Frontal cortex (tissue), 3 donors: ENCODE measurements at regions not wholly inside any gene's neighbourhood (a gene's known extent, or its start where the extent isn't known, plus 50 kb on each side); places are given as distances from the start of the nearest gene placed in this dataset.
"Not testable (repeated sequence)": the region's sequence is repeated elsewhere in the genome, so short reads cannot be mapped to it uniquely, and the experiment has no call there.

Experiments used
- DNase-seq, 2 donors: peaks; one replicate each; pipeline ENCODE4 v3.0.0; 2012; ENCODE audit warnings: low spot score in 2 of 2
- FAIRE-seq: peaks from 2 replicates; lab custom pipeline; 2012; peaks lifted over from hg19 to GRCh38; lab: Jason Lieb, UNC
- donor health status: control.
- donor health status: control.
- donor health status: control.

DNA sequence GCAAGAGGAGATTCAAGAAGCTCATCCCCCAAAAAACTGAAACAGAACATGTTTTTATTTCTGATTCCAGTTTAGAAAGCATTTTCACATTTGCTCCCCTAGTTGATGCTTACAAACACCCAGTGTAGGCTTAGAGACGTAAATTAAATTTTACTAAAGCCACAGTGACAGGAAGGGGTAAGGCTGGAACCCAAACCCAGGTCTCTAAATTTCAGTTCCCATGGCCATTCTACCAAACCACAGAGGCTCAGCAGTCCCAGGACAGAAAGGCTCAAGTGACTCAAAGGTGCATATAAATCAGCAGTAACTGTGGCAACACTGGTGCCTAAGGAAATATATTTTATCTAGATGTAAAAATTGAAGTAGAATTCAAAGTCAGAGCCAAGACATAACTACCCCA is 128.7 kb downstream of the CEP120 start:
- FAIRE-seq (no peak), DNase-seq (no peak)

- FAIRE-seq (no peak), DNase-seq (no peak)
Measured at GRCh38 chr5:123289210-123289609, 134.0 kb downstream of the CEP120 start.

- no peak for DNase-seq
- peak; percentile 80 for FAIRE-seq
Measured at GRCh38 chr5:123287881-123288280, 135.3 kb downstream of the CEP120 start.

DNA sequence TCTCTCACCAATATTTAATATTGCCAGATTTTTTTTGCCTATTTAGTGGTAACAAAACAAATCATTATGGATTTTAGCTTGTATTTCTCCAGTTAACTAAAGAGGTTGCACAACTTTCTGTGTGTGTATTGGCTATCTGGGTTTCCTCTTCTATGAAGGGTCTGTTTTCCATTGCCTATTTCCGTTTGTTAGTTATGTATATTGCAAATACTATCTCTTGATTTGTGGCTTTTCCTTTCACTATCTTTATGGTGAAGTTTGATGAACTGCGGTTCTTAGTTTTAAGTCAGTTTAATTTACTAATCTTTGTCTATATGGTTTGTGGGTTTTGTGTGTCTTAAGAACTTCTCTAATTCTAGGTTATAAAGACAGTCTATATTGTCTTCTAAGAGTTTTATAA is 136.3 kb downstream of the CEP120 start:
- FAIRE-seq (no peak), DNase-seq (no peak)

DNA sequence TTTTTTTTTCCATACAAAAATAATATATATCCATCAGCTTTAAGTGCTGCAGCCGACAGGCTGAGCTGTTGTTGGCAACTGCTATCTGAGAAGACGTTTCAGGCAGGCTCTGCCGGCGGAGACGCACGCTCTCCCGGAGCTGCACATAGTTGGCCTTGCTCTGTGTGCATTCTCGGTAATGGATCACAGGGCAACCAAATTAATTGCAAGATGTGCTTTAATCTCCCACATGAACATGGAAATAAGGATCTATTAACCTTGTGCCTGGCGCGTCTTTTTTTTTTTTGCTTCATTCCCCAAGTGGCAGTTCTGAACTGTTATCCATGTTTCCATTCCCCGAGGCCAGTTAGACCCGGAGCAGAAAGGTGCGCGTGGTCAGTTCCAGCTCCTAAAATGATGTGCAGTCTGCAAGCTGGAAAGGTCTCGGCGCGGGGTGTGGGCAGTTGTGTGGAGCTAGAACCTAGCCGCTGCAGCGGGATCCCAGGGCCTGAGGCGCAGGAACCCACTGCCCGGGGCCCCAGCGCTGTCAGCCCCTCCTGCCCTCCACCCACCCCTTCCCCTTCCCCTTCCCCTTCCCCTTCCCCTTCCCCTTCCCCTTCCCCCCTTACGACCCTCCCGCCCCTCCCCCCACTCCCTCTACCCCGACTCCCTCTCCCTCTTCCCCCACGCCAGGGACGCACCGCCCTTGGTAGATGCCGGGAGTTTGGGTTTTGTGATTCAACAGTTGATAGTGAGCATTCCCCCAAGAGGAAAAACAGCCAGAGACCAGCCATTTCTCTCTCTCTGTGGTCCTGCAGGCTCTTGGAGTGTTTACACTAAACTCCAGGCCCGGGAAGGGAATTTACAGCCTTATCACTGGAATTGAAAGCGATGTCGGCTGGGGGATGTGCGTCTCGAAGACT is 137.8 kb downstream of the CEP120 start:
- FAIRE-seq (no peak), DNase-seq (no peak)

GRCh38 chr5:123283499-123283898 is 139.7 kb downstream of the CEP120 start:
- no peak for DNase-seq
- FAIRE-seq = no peak

DNA sequence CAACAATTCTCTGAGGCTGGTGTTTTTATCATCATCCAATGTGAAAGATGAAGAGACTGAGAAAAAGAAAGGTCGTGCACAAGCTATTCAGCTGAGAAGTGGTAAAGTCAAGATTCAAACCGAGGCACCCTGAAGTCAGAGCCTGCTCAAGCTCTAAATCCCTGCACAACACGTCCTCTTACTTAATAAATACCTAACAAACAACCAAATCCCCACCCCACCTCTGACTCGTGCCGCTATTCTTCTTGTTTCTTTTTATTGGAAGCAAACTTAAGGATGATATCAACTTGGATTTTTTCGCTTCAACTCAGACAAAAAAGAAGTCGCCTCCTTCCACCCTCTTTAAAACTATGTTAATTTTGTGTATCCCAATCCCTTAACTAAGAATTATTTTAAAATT is 140.2 kb downstream of the CEP120 start:
- DNase-seq (no peak), FAIRE-seq (no peak)

DNA sequence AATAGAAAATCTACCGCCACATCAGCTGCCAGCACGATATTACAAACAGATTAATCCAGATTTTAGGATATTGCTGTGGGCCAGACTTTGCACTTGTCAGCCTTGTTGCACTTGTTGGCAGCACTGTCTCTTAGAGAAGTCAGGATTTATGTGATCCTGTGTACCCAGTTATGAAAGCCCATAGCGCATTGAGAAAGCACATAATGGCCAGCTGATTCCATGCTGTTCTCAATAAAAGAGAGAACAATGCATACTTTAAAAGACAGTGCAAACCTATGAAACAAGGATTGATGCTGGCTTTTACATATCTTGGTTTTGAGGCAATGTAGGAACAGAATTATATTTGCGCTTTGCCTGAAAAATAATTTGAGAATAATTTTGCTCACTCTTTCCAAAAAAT is 140.8 kb downstream of the CEP120 start:
- DNase-seq (no peak), FAIRE-seq (no peak)

DNA sequence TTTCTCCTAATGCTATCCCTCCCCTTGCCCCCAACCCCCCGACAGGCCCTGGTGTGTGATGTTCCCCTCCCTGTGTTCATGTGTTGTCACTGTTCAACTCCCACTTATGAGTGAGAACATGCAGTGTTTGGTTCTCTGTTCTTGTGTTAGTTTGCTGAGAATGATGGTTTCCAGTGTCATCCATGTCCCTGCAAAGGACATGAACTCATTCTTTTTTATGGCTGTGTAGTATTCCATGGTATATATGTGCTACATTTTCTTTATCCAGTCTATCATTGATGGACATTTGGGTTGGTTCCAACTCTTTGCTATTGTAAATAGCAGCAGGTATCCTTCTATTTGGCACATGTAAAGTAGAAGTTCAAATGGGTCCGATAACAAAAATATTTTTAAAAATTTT is 142.3 kb downstream of the CEP120 start:
- FAIRE-seq, DNase-seq: not testable (repeated sequence)

- FAIRE-seq (no peak), DNase-seq (no peak)
Measured at GRCh38 chr5:123279136-123279535, 144.1 kb downstream of the CEP120 start.

DNA sequence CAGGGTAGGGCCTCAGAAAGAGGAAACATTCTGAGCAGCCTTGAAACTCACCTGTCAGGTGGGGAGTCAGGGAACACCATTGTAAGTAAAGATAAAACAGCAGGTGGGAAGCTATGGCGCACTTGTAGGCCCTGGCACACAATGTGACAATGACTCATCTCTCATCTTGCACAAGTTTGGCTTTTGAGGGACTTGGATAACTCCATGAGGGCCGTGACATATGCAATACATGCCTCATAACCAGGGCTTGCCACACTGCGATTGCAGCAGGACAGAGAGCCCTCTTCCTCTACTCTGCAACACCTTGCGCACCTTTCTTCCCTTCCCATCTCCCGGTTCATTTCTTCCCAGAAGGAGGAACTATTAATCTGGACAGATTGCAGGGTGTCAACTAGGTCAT is 144.9 kb downstream of the CEP120 start:
- DNase-seq (no peak), FAIRE-seq (no peak)

DNA sequence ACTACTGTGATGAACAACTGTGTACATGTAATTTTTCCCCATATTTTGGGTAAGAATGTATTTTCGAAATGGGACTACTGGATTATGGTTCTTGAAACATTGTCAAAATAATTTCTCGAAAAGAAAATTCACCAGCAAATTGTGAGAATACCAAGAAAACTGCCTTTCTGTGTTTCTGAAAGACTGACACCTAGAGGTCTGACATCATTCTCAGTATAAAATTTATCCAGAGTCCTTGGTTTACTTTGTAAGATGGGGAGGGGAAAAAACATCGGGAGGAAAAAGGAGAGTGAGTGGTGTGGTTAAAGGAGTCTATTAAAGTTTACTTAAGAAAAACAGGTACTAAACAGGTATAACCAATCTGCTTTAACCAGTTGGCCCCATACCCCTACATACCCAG is 149.2 kb downstream of the CEP120 start:
- FAIRE-seq (no peak), DNase-seq (no peak)

GRCh38 chr5:123273095-123273494 is 150.1 kb downstream of the CEP120 start:
- no peak for DNase-seq
- no peak for FAIRE-seq

GRCh38 chr5:123269851-123270250 is 153.4 kb downstream of the CEP120 start:
- FAIRE-seq (no peak), DNase-seq (no peak)

GRCh38 chr5:123269436-123269835 is 153.8 kb downstream of the CEP120 start:
- DNase-seq (no peak), FAIRE-seq (no peak)

- FAIRE-seq (no peak), DNase-seq (no peak)
Measured at GRCh38 chr5:123266365-123266764, 156.8 kb downstream of the CEP120 start.

DNA sequence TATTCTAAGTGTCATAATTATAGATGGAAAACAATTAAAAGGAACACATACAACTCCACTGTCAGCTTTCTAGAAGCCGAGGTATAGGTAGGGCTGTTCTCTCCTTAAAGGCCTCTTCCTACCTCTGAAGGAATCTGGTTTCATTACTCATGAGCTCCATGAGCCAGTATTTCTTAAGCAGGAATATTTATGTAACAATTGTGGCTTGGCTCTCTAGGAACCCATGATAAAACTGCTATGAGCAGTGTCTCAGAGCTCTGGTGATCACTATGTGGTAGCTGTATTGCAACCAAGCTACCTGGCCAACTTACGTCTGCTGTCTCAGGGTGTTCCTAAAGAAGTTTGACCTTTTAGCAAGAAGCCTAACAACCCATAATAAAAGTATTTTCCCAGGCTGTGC is 157.7 kb downstream of the CEP120 start:
- FAIRE-seq (no peak), DNase-seq (no peak)

GRCh38 chr5:123264394-123264793 is 158.8 kb downstream of the CEP120 start:
- FAIRE-seq = no peak
- DNase-seq = no peak

GRCh38 chr5:123263859-123264258 is 159.3 kb downstream of the CEP120 start:
- no peak for DNase-seq
- no peak for FAIRE-seq

DNA sequence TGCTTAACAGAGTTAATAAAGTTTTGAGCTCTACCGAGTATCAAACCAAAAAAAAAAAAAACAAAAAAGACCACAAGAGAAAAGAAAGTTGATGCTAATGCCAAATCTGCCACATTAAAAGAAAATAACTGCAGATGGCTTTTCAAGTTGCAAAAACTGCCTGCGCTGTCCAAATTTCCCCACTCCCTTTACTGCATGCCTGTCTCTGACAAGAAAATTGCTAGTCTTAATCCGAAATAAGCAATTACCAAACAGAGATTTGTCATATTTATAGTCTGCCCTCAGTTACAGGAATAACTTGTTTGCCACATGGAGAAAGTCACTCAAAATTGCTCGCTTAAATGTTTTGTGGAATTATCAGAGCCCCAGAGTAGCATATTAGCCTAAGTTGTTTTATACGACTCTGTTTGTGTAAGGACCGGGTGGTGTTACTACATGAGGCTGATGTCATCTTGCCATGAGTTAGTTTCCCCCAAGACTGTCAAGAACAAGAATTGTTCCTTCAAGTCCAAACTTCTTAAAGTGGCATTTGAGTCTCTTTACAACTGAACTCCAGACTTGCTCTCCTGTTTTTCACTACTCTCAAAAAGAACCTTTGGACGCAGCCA is 160.9 kb downstream of the CEP120 start:
- no peak for DNase-seq

GRCh38 chr5:123261752-123262151 is 161.5 kb downstream of the CEP120 start:
- FAIRE-seq (no peak), DNase-seq (no peak)

More for the DNA sequence above, 160.9 kb downstream of the CEP120 start:
- no peak for FAIRE-seq

- no peak for DNase-seq
- no peak for FAIRE-seq
Measured at GRCh38 chr5:123249446-123249845, 160.4 kb downstream of the PRDM6 start.
